AG09319 (cell line): ENCODE measurements at regions not wholly inside any gene's neighbourhood (a gene's known extent, or its start where the extent isn't known, plus 50 kb on each side); places are given as distances from the start of the nearest gene placed in this dataset.

Experiments
- DNase-seq: peaks from one replicate; pipeline ENCODE4 v3.0.0-alpha.2; 2010; ENCODE audit warnings: low read depth; ENCODE audit errors: extremely low read depth
- TF ChIP-seq, protein P1 (sequence below): IDR thresholded peaks from 2 replicates; pipeline ENCODE4 v1.5.1; 2011; ENCODE audit warnings: low read depth, mild to moderate bottlenecking, inconsistent platforms, low read length, moderate library complexity

DNA sequence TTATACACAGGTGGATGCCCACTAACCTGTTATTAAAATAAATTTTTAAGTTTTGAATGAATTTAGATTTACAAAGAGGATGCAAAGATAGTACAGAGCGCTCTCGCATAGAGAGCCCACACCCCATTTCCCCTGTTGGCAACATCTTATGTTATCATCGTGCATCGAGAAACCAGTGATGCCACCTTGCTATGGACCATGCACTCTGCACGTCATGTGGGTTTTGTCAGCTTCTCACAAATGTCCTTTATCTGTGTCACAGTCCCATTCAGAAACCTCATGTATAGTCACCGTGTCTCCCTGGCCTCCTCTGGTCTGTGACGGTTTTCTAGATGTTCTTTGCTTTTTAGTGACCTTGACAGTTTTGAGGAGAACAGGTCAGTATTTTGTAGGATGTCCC lies 60.0 kb downstream of the ING1 start:
- TF ChIP-seq, protein P1, sequence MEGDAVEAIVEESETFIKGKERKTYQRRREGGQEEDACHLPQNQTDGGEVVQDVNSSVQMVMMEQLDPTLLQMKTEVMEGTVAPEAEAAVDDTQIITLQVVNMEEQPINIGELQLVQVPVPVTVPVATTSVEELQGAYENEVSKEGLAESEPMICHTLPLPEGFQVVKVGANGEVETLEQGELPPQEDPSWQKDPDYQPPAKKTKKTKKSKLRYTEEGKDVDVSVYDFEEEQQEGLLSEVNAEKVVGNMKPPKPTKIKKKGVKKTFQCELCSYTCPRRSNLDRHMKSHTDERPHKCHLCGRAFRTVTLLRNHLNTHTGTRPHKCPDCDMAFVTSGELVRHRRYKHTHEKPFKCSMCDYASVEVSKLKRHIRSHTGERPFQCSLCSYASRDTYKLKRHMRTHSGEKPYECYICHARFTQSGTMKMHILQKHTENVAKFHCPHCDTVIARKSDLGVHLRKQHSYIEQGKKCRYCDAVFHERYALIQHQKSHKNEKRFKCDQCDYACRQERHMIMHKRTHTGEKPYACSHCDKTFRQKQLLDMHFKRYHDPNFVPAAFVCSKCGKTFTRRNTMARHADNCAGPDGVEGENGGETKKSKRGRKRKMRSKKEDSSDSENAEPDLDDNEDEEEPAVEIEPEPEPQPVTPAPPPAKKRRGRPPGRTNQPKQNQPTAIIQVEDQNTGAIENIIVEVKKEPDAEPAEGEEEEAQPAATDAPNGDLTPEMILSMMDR: no peak
- no peak for DNase-seq

- DNase-seq: no peak
- TF ChIP-seq, protein P1: no peak
Observed at GRCh38 chr13:110774051-110774450, 60.6 kb downstream of the ING1 start.

DNA sequence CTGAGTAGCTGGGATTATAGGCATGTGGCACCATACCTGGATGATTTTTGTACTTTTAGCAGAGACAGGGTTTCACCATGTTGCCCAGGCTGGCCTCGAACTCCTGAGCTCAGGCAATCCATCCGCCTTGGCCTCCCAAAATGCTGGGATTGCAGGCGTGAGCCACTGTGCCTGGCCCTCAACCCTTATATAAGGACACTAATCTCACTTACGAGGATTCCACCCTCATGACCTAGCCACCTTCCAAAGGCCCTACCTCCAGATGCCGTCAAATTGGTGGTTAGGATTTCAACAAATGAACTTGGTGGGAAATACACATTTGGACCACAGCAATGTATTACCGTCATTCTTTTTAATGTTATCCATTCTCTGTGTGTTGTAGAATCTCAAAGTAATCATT lies 61.0 kb downstream of the ING1 start:
- TF ChIP-seq, protein P1: no peak
- no peak for DNase-seq

- TF ChIP-seq, protein P1: no peak
- no peak for DNase-seq
Observed at GRCh38 chr13:110775576-110775975, 62.1 kb downstream of the ING1 start.

- TF ChIP-seq, protein P1: no peak
- DNase-seq: no peak
Observed at GRCh38 chr13:110777251-110777820, 63.8 kb downstream of the ING1 start.

DNA sequence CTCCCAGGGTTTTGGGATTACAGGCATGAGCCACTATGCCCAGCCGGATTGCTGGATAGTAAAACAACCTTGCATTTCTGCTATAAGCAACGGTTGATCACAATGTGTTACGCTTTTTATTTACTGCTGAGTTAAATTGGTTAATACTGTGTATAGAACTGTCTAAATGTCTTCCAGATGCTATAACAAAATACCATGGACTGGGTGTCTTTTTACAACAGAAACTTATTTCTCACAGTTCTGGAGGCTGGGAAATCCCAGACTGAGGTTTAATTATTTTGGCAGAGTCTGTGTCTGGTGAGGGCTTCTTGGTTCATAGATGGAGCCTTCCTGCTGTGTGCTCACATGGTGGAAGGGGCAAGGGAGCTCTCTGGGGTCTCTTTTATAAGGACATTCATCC lies 65.5 kb downstream of the ING1 start:
- TF ChIP-seq, protein P1: no peak
- no peak for DNase-seq

GRCh38 chr13:110780422-110780821 lies 66.9 kb downstream of the ING1 start:
- DNase-seq: no peak

More at GRCh38 chr13:110780422-110780821, 66.9 kb downstream of the ING1 start:
- TF ChIP-seq, protein P1: no peak
